ENCODE measurements at regions not wholly inside any gene's neighbourhood (a gene's known extent, or its start where the extent isn't known, plus 50 kb on each side); places are given as distances from the start of the nearest gene placed in this dataset.

DNA sequence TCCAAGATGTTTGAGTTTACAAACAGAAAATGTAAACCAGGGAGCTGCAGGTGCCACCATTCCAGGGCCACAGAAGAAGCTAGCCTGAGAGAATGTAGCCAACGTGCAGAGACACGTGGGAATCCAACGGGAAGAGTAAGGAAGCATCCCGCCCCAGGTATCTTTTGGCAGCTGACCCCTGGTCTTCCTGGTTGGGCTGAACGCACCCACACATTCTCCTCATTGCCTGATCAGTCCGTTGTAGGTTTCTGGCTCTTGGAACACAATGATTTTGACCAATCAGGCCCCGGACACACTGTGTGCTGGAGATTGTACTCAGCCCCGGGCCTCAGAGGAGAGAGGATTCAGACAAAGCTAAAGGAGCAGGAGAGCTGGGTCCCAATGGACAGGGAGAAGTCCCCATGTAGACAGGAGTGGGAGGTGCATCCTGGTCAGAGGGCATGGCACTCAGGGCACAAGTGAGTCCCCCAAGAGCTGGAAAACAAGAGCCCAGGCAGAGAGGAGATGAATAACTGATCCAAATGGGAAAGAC, 102.3 kb downstream of the TPRA1 start:
- no peak overlapping the region for H3K4me3 ChIP-seq (ENCODE audit: low read length)

DNA sequence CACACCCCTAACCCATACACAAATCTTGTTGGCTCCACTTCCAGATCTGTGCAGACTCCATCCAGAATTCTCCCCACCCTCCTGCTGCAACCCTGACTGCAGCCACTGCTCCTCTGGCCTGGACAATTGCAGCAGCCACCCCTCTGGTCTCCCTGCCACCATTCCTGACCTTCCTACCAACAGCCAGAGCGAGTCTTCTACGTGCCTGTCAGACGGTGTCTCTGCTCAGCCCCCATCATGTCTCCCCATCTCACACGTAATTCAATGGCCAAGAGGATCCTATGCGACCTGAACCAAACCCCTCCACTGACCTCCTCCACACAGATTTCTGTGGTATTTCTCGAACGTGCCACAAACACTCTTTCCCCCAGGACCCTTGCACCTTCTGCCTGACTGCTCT, 103.3 kb downstream of the TPRA1 start:
- Histone ChIP-seq H3K4me3 (ENCODE audit: low read length) (no peak overlapping the region), H3K4me1 (ENCODE audit: insufficient read depth, low read length) (no peaks in the 10 kb centered on the region), H3K9me3 (ENCODE audit: low read depth, low read length) (no peaks in the 10 kb centered on the region)

More for the DNA sequence above, 102.3 kb downstream of the TPRA1 start:
- Histone ChIP-seq H3K4me1 (ENCODE audit: insufficient read depth, low read length) (no peaks in the 10 kb centered on the region), H3K9me3 (ENCODE audit: low read depth, low read length) (no peaks in the 10 kb centered on the region), H3K27me3 (ENCODE audit: insufficient read depth, low read length) (no peaks in the 10 kb centered on the region)

DNA sequence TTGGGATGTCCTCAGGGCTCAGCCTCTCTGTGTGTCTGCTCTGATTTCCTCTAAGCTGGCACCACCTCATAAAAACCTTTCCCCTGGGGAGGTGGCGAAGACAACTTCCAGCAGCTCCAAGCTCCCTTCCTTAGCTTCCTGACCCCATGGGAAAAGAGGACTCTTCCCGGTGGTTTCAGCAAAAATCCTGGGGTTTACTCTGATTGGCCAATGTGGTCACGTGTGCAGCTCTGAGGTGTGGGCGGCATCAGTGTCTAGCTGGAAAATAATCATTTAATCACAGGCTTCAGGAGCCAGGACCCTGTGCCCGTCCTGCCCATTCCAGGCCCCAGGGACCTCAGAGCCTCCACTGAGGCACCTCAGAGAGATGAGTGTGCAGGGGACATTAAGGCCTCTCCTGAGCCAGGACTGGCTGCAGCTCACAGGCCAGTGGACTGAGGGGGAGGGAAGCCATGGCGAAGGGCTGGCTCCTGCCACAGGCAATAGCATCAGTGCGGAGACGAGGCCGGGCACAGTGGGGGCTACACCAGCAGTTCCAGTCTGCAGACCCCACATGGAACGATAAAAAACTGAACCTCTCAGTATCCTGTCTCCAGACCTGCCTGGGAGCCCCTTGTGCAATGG, 104.1 kb downstream of the TPRA1 start:
- Histone ChIP-seq H3K27me3 (ENCODE audit: insufficient read depth, low read length) (no peaks in the 10 kb centered on the region), H3K9me3 (ENCODE audit: low read depth, low read length) (no peaks in the 10 kb centered on the region), H3K4me1 (ENCODE audit: insufficient read depth, low read length) (no peaks in the 10 kb centered on the region), H3K4me3 (ENCODE audit: low read length) (no peak overlapping the region)

More for the DNA sequence above, 103.3 kb downstream of the TPRA1 start:
- H3K27me3 ChIP-seq (ENCODE audit: insufficient read depth, low read length) = no peaks in the 10 kb centered on the region

DNA sequence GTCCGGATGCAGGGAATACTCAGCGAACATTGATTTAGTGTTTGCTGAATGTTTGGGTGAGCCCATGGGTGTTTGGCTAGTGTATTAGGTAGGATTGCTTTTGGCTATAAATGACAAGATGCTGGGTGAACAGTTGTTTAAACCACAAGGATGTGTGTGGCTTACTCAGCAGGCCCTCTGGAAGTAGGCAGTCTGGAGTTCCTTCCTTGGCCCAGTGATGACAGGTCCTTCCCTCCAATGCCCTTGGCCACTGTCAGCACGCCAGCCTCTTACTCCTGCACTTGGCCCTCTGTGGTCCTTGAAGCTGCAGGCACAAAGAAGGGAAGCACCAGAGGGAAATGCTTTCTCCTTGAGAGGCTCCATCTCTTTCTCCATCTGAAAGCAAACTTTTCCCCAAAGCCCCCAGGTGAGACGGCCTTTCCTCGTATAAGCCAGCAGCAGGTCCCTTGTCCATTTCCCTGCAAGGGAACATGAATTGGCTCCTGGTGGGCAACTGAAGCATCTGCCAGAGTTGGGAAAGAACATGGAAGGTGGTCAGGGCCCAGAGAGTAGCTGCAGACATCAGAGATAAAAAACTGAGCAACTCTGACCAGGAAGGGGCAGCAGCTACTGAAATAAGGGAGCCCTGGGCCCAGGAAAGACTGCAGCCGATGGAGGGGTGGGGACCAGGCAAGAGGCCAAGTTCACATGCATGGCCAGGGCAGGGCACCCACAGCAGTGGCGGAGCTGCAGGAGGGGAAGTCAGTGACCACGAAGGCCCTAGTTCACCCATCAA, 105.0 kb downstream of the TPRA1 start:
- H3K27me3 ChIP-seq (ENCODE audit: insufficient read depth, low read length) = no peaks in the 10 kb centered on the region

DNA sequence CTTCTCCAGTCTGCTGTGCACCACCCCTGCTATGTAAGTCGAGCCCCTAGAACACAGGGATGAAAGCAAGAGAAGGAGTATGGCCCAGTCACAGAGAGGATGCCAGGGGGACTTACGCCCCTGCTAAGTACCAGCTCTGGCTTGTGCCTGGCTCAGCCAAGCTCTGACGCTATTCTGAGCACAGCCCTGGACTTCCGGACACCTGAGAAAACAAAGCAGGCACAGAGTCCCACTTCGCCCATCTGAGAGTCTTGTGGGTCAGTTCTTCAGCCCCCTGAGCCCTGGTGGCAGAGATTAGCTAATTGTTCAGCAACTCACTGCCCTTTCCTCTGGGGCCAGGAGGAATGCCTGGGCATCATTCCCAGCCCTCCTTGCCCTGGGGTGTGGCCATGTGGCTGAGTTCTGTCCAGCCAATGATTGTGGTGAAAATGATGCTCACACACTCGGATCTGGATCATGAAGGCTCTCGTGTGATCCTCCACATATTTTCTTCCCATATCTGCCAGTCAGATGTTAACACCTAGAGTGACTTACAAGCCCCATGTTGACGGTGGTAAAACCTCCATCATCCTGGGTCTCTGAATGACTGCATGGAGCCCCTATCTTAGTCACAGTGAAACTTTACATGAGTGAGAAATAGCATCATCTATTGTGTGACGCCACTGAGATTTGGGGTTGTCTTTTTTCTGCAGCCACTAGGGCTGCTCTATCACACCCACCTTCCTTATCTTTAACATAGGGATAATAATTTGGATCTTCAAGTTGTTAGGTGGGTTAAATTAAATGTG, 105.7 kb downstream of the TPRA1 start:
- no peak overlapping the region for H3K4me3 ChIP-seq (ENCODE audit: low read length)
- no peaks in the 10 kb centered on the region for H3K27me3 ChIP-seq (ENCODE audit: insufficient read depth, low read length)
- H3K4me1 ChIP-seq (ENCODE audit: insufficient read depth, low read length) = no peaks in the 10 kb centered on the region
- H3K9me3 ChIP-seq (ENCODE audit: low read depth, low read length) = no peaks in the 10 kb centered on the region

More for the DNA sequence above, 105.0 kb downstream of the TPRA1 start:
- H3K4me1 ChIP-seq (ENCODE audit: insufficient read depth, low read length) = no peaks in the 10 kb centered on the region
- H3K9me3 ChIP-seq (ENCODE audit: low read depth, low read length) = no peaks in the 10 kb centered on the region
- H3K4me3 ChIP-seq (ENCODE audit: low read length) = no peak overlapping the region

DNA sequence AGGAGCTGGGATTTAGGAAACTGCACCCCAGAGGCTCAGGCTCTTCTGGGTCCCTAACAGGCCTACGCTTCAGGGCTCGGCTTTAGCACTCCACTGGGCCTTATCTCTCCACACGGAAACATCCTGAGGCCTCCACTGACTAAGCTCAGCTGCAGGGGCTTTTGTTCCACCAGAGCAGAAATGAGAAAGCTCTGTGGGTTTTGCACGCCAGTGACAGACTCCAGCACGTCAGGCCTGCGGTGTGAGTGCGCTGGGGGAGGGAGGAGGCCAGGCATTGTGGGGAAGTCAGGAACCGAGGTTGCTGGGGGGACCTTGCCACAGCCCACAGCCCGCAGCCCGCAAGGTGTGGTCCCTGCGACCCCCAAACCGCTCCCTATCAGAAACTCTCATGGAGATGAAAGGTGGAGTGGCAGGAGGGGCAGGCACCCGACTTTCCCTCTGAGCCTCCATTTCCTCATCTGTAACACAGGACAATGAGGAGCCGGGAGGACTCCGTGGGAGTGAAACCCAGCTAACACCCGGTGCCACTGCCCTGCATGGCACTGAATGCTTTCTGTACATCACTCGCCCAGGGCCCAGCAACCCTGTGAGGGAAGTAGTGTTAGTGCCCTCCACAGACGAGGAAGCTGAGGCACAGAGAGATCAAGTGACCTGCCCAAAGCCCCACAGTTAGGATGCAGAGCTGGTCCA, 106.5 kb downstream of the TPRA1 start:
- no peak overlapping the region for H3K4me3 ChIP-seq (ENCODE audit: low read length)
- H3K9me3 ChIP-seq (ENCODE audit: low read depth, low read length) = no peaks in the 10 kb centered on the region
- H3K4me1 ChIP-seq (ENCODE audit: insufficient read depth, low read length) = no peaks in the 10 kb centered on the region
- H3K27me3 ChIP-seq (ENCODE audit: insufficient read depth, low read length) = no peaks in the 10 kb centered on the region

DNA sequence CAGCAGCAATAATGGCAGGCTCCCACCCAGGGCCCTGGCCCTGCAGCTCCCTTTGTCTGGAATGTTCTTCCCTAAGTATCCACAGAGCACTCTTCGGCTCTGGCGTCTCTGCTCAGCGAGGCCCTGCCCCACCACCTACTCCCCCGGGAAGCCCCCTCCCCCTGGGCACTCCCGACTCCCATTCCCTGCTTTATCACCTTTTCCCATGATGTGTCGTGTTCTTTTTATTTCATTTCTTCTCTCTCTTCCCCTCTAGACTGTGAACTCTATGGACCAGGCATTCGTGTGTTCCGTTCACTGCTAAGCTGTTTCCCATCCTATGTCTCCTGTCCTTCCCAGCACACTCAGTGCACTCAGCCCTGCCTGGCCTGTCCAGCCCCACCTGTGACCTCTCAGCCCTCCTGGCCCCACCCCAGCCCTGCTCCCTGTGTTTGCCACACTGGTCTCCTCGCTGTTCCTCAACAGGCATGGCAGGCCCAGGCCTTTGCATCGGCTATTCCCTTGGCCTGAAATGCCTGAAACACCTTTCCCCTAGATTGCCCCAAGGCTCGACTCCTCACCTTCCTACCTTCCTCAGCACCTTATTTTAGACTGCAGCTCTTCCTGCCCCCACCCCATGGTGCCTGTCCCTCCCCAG, 107.4 kb downstream of the TPRA1 start:
- no peaks in the 10 kb centered on the region for H3K9me3 ChIP-seq (ENCODE audit: low read depth, low read length)

DNA sequence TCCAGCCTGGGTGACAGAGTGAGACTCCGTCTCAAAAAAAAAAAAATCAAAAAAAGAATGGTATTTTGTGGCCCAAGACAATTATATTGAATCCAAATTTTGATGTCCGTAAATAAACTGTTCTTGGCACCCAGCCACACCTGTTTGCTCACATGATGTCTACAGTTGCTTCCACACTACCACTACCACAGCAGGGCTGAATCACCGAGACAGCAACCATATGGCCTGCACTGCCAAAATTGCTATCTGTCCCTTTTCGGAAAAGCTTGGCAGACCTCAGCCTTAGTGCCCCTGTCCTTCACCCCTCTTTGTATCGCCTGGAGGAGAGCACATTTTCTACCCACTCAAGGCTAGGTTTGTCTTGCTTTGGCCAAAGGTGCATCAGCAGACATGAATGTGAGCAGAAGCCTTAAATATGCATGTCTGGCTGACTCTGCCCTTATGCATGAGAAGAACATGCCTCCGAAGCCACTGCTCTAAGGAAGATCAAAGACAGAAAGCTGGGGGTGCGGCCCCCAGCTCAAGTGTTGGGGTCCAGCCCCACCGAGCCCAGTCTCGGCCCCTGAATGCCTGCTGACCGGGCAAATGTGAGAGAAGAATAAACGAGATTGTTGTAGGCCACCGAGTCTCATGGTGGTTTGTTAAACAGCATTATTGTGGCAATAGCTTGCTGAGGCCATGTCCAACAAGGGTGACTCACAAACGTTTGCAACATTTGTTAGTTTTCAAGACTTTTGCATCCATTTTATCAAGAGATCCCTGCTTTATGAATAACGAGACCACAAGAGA, 108.1 kb downstream of the TPRA1 start:
- Histone ChIP-seq H3K4me3 (ENCODE audit: low read length) (no peak overlapping the region), H3K4me1 (ENCODE audit: insufficient read depth, low read length) (no peaks in the 10 kb centered on the region), H3K27me3 (ENCODE audit: insufficient read depth, low read length) (no peaks in the 10 kb centered on the region), H3K9me3 (ENCODE audit: low read depth, low read length) (no peaks in the 10 kb centered on the region)

More for the DNA sequence above, 107.4 kb downstream of the TPRA1 start:
- Histone ChIP-seq H3K4me3 (ENCODE audit: low read length) (no peak overlapping the region), H3K27me3 (ENCODE audit: insufficient read depth, low read length) (no peaks in the 10 kb centered on the region), H3K4me1 (ENCODE audit: insufficient read depth, low read length) (no peaks in the 10 kb centered on the region)

DNA sequence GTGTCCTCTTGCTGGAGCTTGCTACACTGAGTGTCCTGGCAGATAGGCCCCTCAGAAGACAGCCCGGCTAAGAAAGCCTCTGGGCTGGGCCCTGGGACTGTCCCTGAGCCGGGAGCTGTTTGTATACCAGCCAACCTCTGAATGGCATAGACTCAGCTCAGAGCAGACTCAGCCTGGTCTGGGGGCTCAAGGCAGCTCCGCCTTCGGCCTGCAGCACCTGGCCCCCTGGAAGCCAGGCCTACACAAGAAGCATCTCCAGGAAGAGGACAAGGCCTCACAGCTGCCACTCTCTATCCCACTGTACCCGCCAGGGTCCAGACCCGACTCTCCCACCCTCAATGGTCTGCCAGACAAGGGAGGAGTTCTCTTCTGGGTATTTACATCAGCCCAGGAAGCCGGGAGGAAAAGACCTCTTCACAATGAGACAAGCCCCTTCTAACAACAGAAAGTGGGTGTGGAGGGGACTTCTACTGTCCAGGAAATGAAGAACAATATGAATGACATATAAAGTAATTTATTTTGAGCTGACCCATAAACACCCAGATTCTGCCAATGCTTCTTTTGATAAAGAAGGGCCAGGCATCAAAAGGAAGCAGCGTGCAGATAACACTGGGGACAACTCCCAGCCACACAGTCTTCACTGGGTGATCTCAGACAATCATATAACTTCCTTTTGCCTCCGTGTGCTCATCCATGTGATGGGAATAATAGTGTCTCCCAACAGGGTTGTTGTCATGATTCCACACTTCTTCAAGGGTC, 110.2 kb downstream of the TPRA1 start:
- H3K27me3 ChIP-seq (ENCODE audit: insufficient read depth, low read length) = no peaks in the 10 kb centered on the region
- no peaks in the 10 kb centered on the region for H3K4me1 ChIP-seq (ENCODE audit: insufficient read depth, low read length)
- no peak overlapping the region for H3K4me3 ChIP-seq (ENCODE audit: low read length)
- H3K9me3 ChIP-seq (ENCODE audit: low read depth, low read length) = no peaks in the 10 kb centered on the region

DNA sequence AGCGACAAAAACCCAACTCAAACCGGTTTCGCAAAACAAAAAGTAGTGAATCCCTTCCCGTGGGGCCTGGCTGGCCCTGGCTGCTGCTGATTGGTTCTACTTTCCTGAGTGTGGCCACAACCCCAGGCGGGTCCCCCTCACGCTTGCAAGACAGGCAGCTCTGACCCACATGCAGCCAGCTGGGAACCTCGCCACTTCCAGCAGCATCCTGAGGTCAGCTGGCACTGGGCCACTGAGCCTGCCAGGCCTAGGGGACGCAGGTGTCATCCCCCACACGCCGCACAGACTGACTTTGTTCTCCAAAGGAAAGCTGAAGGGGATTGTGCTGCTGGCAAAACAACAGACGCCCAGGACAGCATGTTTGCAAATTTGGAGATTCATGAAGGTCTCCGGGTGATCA, 111.1 kb downstream of the TPRA1 start:
- no peaks in the 10 kb centered on the region for H3K9me3 ChIP-seq (ENCODE audit: low read depth, low read length)
- H3K27me3 ChIP-seq (ENCODE audit: insufficient read depth, low read length) = no peaks in the 10 kb centered on the region
- no peak overlapping the region for H3K4me3 ChIP-seq (ENCODE audit: low read length)
- H3K4me1 ChIP-seq (ENCODE audit: insufficient read depth, low read length) = no peaks in the 10 kb centered on the region

DNA sequence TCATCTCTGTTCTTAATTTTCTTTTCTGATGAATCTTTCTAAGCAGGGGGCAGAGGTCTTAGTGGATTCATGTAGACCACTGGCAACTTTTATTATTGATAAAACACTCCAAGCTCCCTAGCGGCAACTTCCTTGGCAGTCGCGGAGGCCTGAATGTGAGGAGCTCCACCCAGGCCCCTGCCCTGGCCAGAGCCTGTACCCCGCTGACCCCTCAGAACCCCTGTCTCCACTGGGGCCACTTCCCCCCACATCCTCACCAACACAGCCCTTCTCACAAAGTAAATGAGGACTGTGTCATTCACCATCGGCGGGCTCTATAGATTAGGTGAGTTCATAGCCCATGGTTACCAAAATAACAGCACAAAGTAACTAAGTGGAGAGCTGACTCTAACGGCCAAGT, 111.6 kb downstream of the TPRA1 start:
- H3K27me3 ChIP-seq (ENCODE audit: insufficient read depth, low read length) = no peaks in the 10 kb centered on the region
- no peaks in the 10 kb centered on the region for H3K9me3 ChIP-seq (ENCODE audit: low read depth, low read length)
- H3K4me3 ChIP-seq (ENCODE audit: low read length) = no peak overlapping the region
- H3K4me1 ChIP-seq (ENCODE audit: insufficient read depth, low read length) = no peaks in the 10 kb centered on the region

DNA sequence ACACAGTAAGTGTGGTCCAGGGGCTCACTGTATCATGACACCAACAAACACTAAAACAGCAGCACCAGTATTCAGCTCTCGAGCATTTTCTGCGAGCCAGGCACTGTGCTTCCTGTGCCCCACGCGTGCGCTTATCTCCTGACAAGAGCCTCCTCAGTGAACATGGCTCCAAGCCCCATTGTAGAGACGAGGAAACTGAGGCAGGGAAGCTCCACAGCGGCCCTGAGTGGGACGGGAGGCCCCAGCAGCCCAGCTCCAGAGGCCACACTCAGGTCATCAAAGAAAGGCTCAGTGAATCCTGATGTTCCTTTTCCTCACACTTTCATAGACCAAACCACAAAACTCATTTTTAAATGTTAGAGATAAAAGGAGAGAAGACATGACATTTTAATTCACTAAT, 113.1 kb downstream of the TPRA1 start:
- no peaks in the 10 kb centered on the region for H3K9me3 ChIP-seq (ENCODE audit: low read depth, low read length)
- H3K4me1 ChIP-seq (ENCODE audit: insufficient read depth, low read length) = no peaks in the 10 kb centered on the region
- no peak overlapping the region for H3K4me3 ChIP-seq (ENCODE audit: low read length)

DNA sequence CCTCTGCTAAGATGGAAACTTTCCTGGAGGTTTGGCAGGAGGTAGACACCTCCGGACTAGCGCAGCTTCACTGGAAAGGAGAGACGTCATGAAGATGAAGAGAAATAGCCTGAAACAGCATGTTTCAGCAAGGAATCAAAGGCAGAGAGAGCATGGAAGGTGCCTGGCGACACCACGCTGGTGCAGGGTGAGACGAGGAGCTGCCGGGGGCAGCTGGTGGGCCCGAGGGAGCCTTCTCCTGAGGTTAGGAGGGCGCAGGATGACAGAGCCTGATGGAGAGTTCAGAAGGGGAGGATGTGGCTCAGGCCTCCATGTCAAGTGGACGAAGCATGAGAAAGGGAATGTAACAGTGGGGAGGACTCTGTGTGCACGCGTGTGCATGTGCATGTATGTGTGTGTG, 113.6 kb downstream of the TPRA1 start:
- H3K27me3 ChIP-seq (ENCODE audit: insufficient read depth, low read length) = no peaks in the 10 kb centered on the region
- H3K4me1 ChIP-seq (ENCODE audit: insufficient read depth, low read length) = no peaks in the 10 kb centered on the region
- no peak overlapping the region for H3K4me3 ChIP-seq (ENCODE audit: low read length)
- H3K9me3 ChIP-seq (ENCODE audit: low read depth, low read length) = no peaks in the 10 kb centered on the region

More for the DNA sequence above, 113.1 kb downstream of the TPRA1 start:
- H3K27me3 ChIP-seq (ENCODE audit: insufficient read depth, low read length) = no peaks in the 10 kb centered on the region
